Daoy (cell line): ENCODE measurements at regions not wholly inside any gene's neighbourhood (a gene's known extent, or its start where the extent isn't known, plus 50 kb on each side); places are given as distances from the start of the nearest gene placed in this dataset.
"Not testable (repeated sequence)": the region's sequence is repeated elsewhere in the genome, so short reads cannot be mapped to it uniquely, and the experiment has no call there.

Source experiments
- DNase-seq: peaks from one replicate; pipeline ENCODE4 v3.0.0-alpha.2; 2015; ENCODE audit warnings: low read depth

DNA sequence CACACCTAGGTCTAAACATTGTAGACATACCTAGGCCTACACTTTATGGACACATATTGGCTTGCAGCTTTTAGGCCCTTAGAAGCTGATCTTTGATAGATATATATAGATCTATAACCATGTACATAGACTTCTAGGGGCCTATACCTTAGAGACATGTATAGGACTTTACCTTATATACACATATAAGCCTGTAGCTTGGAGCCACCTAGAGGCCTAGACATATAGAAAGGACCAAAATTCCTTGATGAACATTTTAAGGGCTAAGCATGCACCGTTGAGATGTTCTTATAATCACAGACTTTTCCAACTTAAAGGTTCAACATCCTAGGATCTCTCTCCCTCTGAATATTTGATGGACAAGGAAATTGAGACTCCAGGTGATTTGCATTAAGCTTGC lies 371.7 kb upstream of the SASH1 start:
- DNase-seq = no peak

DNA sequence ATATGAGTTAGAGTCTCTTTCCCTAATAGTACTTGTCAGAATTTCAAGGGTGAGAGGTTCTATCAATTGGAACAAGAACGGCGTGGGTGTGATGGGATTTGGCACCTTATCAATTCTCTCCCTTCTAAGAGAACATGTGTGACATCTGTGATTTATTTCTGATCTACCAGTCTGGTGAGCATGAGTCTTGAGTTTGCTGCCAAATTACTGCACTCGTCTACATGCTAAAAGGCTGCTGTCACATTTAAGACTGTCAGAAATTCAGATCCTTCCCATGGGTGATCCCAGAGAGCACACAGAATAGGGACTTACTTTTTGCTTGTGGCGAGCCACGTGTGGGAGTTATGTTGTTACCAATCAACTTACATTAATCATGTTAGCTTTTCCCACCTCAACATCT lies 370.2 kb upstream of the SASH1 start:
- DNase-seq = no peak

DNA sequence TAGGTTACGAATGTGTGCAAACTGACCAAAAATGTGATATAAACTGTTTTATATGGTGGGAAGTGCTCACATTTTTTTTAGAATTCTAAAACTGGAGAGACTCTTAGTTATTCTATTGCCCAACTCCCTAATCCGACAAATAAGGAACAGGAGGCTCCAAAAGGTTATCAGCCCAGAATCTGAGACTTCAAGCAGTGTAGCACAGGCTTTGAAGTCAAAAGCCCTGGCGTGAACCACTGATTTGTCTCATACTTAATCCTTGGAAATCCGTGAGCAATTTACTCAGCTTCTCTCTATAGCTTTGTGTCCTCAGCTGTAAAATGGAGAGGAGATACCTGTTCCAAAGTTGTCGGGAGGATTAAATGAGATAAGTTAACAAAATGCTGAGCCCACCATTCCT lies 368.8 kb upstream of the SASH1 start:
- no peak for DNase-seq

DNA sequence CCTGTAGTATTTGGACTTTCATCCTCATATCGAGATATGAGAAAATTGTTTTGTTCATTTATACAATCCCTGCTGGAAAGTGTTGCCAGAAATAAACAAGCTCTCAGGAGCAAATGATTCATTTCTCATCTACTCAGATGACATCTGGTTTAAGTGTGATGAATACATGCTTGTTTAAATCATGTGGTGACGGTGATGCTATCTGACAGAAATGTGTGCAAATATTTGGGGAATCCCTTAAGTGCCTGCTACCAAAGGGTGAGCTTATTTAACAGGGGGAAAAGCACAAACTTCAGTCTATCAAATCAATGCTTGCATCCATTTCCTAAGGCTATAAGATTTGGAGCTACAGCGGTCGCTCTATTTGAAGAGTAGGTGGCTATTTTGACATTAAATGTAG lies 368.3 kb upstream of the SASH1 start:
- DNase-seq = peak; percentile 75

DNA sequence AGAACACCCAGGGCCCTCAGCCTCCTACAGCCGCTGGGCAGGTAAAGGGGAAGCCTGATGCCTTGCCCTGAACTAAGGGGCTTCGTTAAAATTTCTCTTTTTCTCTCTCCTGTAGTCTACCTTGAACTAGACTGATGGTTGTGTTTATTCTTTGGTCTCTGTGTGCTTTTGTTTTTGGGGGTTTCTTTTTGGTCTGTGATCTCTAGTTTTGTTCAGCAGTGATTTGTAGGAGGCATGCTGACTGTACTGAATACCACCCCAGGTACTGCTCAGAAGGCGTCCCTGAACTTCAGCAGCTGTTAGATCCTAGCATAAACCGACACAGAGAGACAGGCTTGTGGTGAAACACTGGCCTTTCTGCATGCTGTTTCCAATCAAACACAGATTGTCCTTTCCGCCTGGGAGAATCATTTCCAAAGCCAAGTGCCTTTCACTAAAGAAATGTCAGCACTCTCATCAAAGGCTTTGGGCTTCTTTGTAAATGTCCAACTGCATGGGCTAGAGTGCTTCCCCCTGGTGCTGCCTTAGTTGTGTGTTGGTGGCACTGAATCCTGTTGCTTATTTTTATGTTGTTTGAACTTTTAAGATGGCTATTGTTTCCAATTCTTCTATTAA lies 364.7 kb upstream of the SASH1 start:
- DNase-seq = no peak

DNA sequence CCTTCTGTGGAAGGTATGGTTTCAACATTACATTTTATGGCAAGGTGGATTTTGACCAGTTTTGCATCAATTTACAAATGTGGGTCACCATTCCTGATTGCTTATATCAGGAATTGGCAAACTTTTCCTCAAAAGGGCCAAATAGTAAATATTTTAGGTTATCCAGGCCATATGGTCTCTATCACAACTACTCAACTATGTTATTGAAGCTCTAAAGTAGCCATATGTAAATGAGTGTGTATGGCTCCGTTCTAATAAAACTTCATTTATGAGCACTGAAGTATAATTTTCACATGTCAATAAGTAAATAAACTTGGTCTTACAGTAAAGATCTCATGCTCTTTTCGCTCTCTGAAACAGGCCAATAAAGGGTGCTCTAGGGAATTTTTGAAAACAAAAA lies 362.7 kb upstream of the SASH1 start:
- DNase-seq = no peak

DNA sequence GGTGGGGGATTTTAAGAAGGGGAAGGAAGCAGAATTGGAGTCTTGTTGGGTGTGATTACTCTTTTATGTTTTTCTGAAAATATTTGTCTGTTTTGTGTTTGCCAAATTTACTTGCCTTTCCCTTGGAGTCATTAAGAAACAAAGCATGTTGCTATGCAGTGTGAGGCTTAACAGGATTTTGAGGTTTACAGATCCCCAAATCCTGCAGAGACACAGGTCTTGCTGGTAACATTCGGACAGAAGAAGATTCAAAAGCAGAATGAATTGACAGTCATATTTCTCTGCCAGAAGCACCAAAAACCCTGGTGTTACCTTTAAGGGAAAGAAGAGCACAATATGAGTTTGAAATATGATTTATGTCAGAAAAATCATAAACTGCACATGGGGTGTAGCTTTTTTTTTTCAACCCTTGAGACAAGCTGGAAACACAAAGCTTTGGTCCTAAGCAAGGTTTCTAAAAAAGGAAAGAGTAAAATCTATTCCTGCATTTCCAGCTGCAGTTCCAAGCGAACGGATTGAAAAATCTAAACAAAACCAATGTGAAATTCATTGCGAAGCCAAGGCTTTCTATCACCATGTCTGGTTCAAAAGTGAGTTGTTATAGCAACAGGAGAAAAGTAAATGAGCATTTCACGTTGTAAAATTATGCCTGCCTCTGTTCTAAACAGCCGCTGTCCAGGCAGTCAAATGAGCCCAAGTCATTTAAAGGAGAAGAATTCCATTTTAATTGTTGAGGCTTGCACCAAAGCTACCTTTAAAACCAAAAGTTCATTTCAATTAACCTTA lies 358.9 kb upstream of the SASH1 start:
- no peak for DNase-seq

DNA sequence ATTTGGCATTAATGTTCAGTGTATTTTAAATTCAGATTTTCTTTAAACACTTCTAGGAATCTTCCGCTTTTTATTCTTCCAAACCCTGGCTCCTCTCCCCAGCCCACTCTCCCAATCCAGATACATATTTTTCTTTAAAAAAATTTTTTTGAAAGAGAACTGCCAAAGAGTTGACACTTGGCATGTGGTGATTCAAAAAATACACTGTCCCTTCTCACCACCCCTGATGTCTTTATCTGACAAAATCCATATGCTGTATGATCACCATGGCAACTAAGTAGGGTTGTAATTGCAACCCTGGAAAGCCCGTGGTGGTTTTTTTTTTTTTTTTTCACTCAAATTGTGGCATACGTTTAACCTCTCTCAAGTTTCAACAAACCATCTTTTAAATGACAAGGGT lies 355.8 kb upstream of the SASH1 start:
- no peak for DNase-seq

DNA sequence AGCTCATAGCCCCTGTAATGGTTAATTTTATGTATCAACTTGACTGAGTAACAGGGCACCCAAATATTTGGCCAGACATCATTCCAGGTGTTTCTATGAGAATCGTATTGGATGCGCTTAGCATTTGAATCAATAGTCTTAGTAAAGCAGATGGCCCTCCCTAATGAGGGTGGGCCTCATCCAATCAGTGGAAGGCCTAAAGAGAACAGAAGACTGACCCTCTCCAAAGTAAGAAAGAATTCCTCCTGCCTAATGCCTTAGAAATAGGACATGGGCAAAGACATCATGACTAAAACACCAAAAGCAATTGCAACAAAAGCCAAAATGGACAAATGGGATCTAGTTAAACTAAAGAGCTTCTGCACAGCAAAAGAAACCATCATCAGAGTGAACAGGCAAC lies 352.5 kb upstream of the SASH1 start:
- DNase-seq = no peak

DNA sequence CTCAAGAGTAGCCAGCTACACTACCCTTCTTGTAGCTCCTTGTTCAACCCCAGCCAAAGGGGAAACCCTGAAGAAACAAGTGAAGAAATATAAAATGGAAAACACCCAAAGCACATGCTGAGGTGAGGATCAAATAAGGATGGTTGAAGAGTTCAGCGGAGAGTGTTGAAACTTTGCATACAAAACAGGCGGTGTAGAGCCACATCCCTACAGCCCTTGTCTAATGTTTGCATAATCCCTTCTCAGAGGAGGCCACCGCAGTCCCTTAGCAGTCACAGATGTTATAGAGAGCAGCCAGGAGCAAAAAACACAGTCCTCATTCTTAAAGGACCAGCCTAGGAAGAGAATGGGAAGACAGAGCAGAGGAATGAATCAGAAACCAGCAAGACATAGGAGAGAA lies 350.7 kb upstream of the SASH1 start:
- DNase-seq = no peak

DNA sequence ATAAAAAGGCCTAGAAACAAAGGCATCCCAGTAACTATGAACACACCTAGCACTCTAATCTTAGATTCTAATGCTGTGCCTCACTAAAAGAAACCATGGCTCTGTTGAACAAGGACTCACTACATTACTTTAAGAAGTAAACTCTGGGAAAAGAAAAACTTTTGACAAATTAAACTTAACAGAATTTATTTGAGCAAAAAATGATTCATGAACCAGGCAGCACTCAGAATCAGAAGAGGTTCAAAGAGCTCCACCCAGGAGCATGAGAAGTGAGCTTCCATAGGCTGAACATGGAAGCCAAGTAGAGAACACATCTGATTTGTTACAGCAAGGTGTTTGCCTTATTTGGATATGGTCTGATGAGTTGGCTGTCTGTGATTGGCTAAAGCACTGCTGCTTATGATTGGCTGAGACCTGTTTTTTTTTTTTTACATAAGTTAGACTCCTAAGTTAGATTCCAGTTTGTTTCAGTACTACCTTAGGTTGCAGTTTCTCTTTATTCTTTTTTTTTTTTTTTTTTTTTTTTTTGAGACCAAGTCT lies 343.6 kb upstream of the SASH1 start:
- no peak for DNase-seq

DNA sequence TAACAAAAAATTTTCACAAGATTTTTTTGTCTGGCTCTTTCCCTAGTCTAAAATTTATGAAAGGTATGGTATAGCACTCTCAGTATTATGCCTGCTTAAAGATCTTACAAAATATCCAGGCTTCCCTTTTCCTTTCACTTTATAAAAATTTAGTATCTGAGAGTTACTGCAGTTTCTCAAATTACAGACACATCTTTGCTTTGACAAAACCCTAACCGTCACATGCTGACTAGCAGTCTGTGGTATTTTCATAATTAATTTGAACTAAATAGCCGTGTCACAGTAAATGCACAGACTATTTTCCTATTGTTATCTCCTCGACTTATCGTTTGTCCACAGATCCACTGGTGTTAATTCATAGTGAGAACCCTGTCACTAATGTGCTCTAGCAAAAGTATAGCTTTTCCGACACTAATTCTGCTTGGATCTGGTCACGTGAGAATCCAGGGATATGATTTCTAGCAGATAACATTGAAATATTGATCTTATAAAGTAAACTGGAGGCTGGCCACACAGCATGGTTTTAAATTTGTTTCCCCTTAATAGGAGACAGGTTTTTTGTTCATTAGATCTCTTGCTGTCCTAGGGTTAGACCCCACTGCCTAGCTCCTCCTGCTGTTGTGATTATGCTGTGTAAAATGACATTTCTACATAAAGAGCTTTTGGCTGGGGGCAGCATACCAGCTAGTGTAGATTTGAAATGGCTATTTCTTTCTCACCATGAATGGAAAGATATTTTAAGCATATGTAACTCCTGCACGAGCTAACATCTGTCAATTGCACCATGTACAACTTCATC lies 340.6 kb upstream of the SASH1 start:
- no peak for DNase-seq

DNA sequence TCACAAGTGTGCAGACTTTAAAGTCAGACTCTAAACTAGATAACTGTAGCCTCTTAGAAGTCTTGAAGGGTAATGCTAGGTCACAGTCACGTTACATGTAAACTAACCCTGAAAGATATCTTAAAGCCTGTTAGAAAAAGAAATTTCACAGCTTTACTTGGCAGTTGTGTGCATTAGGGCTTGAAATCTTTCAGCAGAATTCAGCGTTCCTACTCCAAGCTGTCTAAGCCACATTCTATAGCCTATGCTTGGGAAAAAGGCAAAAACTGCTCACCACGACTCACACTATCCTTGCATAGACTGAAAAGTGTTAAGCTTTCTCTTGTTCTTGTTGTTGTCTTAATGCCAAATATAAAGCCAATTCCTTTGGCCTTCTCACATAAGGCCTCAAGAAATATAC lies 338.0 kb upstream of the SASH1 start:
- no peak for DNase-seq

DNA sequence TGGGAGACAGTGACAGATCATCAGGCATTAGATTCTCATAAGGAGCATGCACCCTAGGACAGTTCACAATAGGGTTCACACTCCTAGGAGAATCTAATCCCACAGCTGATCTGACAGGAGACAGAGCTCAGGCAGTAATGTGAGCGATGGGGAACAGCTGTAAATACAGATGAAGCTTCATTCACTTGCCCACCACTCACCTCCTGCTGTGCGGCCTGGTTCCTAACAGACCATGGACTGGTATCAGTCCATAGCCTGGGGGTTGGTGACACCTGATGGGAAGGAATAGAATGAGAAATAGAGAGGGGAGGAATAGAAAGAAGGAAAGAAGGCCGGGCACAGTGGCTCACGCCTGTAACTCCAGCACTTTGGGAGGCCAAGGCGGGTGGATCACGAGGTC lies 336.8 kb upstream of the SASH1 start:
- no peak for DNase-seq

DNA sequence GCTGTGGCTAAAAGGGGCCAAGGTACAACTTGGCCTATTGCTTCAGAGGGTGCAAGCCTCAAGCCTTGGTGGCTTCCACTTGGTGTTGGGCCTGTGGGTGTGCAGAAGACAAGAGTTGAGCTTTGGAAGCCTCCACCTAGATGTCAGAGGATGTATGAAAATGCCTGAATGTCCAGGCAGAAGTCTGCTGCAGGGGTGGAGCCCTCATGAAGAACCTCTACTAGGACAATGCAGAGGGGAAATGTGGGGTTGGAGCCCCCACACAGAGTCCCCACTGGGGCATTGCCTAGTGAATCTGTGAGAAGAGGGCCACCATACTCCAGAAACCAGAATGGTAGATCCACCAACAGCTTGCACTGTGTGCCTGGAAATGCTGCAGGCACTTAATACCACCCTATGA lies 332.1 kb upstream of the SASH1 start:
- DNase-seq = not testable (repeated sequence)

DNA sequence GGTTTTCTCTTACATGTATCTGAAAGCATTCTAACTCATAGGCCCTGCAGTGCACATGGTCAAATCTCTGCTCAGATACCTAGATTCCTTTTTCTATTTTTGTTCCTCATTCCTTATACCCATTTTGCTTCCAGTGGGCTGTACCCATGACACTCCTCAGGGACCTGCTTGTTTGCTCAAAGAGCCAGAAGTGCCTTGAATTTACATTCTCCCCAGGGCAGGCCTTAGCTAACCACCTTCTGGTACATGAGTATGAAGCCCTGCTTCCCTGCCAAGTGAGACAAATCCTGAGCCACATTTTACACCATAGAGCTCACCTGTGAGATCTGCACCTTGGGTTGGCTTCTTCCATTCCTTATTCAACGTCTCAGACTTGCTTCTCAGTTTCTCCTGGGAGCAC lies 326.6 kb upstream of the SASH1 start:
- no peak for DNase-seq

DNA sequence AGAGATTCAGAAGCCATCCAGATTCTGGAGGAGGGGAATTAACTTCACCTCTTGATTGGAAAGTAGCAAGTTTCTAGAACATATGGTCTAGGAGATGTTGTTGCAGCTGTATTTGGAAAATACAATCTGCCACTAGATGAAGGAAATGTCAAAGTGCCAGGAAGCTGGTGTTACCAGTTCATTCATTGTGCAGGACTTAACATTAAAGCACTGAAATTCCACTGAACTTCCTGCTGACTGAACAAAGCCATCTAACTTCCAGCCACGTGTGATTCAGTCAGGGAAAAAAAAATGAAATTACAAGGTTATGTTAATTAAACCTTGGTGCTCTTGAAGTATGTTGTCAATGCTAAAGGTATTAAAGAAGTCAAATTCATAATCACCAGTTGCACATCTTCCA lies 321.5 kb upstream of the SASH1 start:
- DNase-seq = no peak

DNA sequence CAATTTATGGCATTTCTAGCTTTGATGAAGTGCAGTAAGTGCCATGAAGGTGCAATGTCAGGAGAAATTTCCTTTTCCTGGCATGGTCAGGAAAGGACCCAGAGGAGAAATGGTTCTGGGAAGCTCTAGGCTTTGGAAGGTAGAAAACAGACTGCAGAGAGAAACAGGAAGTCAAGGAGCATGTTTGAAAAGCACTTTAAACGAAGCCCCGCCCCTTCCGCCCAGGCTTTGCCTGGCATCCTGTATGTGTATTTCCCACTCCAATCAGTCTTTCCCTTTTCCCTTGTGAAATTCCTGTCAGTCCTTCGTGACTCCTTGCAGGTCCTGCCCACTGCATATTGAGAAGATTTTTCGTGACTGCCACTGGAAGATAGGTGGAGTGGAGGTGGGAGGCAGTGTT lies 320.9 kb upstream of the SASH1 start:
- peak; percentile 58 for DNase-seq

DNA sequence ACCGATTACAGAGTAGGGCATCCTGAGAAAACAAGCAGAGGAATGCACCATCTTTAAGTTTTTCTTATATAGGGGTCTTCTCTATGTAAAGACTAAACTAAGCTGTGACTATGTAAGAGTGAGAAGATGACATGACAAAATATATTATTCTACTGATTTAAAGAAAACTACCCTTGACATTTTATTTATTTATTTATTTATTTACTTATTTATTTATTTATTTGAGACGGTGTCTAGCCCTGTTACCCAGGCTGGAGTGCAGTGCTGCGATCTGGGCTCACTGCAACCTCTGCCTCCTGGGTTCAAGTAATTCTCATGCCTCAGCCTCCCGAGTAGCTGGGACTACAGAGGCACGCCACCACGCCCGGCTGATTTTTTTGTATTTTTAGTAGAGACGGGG lies 320.4 kb upstream of the SASH1 start:
- DNase-seq = not testable (repeated sequence)

DNA sequence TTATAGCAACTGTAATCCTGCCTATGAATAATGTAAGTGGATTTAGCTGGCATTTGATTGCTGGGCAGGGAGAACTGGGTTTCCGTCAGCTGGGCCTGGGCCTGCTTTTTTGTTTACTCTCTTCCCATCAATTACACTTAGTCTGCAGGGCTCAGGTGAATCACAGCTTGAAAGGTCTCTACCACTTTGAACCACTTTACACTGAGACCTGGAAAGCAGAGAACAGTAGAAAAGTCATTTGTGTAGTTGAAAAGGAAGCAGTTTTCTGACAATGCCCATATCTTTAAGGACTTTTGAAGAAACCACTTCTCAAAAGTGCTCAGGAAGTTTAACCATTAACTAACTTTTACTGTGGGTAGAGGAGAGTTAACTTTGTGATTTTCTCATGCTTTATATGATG lies 315.4 kb upstream of the SASH1 start:
- DNase-seq = no peak

DNA sequence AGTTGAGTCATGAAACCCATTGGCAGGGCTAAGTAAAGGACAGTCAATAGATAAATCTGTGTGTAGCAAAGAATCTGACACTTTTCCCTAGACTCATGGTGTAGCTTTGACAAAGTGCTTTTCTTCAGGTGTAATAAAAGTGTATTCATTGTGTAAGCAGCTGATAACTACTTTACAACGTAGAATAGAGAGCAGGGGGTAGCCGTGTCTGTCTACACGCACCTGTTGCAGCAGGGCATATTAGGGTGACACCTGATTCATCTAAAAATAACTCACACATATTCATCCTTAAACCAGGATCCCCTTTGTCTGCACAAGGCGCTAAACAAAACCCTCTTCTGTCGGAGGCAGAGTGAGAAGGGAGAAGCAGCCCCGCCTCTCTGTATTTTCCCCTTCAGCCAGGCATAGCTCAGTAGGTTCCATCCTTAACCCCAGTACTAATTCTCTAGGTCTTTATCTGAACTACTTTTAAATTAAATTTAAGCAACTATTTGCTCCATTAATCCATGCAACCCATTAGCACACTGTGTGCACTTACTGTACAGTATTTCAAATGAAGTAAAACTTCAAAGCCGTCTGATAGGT lies 306.7 kb upstream of the SASH1 start:
- DNase-seq = no peak

DNA sequence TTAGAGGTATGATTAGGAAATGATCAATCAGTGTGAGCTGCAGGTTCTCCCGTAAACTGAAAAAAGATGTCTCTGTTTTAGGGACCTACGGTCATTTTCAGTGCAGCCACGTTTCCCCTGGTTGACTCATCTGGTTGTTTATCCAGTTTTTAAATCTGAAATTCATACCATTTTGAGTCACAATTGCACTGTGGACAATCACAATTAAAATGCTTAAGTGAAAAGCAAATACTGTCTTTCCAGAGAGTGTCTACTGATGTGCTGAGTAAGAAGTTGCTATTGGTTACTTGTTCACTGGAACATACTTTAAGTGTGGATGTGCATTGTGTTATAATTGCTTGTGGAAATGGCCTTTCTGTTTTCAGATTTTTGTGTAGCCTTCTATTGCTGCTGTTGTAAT lies 305.1 kb upstream of the SASH1 start:
- DNase-seq = peak; percentile 42
